WTC11 (cell line): ENCODE measurements at regions not wholly inside any gene's neighbourhood (a gene's known extent, or its start where the extent isn't known, plus 50 kb on each side); places are given as distances from the start of the nearest gene placed in this dataset.

Experiments
- ATAC-seq: fragments of 200-7000 bp; cut with Tn5 transposase; 2 replicates; pipeline ENCODE4 v1.10.0; 2021; ENCODE audit warnings: mild to moderate bottlenecking, moderate library complexity
- CTCF ChIA-PET: fragments of 300-600 bp; sonication (Branson Sonifier 250); formaldehyde crosslinking; loops from one replicate; lab custom pipeline; 2021; ENCODE audit warnings: antibody characterized with exemption; lab: Charles Lee
- POLR2A ChIA-PET: fragments of 350-600 bp; sonication (Branson Sonifier 250); formaldehyde crosslinking; loops from one replicate; lab custom pipeline; 2021; ENCODE audit warnings: antibody characterized with exemption; lab: Charles Lee
- DNase-seq: peaks from one replicate; pipeline ENCODE4 v3.0.0; 2021; ENCODE audit warnings: low spot score
- H3K27ac Mint-ChIP-seq: 2 replicates; pipeline ENCODE4 v1.8.0; 2021; ENCODE audit warnings: mixed read lengths
- H3K27me3 Mint-ChIP-seq: 2 replicates; pipeline ENCODE4 v1.8.0; 2021; ENCODE audit warnings: low read depth, mild to moderate bottlenecking, moderate library complexity, mixed read lengths
- H3K36me3 Mint-ChIP-seq: 2 replicates; pipeline ENCODE4 v1.8.0; 2021; ENCODE audit warnings: mixed read lengths
- H3K4me1 Mint-ChIP-seq: 2 replicates; pipeline ENCODE4 v1.8.0; 2022; ENCODE audit warnings: mixed read lengths
- H3K4me3 Mint-ChIP-seq: 2 replicates; pipeline ENCODE4 v1.8.0; 2021; ENCODE audit warnings: mild to moderate bottlenecking, moderate library complexity, mixed read lengths
- H3K9me3 Mint-ChIP-seq: 2 replicates; pipeline ENCODE4 v1.8.0; 2021; ENCODE audit warnings: mixed read lengths
- GRHL2 ChIP-seq: fragments of 250-450 bp; sonication (Bioruptor Pico); IDR thresholded peaks from 2 replicates; pipeline ENCODE4 v1.8.0; 2022; ENCODE audit warnings: mild to moderate bottlenecking, moderate library complexity; ENCODE audit not compliant: insufficient replicate concordance, severe bottlenecking
- MYBL2 ChIP-seq: sonication (generic); formaldehyde crosslinking; IDR thresholded peaks from 2 replicates; pipeline ENCODE4 v1.8.1; 2023; ENCODE audit warnings: mild to moderate bottlenecking, moderate library complexity, missing genetic modification reagents
- NR3C1 ChIP-seq: sonication (generic); formaldehyde crosslinking; conservative IDR thresholded peaks from 2 replicates; pipeline ENCODE4 v1.8.1; 2023; ENCODE audit warnings: low read depth, mild to moderate bottlenecking, missing genetic modification reagents
- SMAD4 ChIP-seq: sonication (generic); formaldehyde crosslinking; IDR thresholded peaks from 2 replicates; pipeline ENCODE4 v1.8.0; 2022; ENCODE audit warnings: mild to moderate bottlenecking, missing genetic modification reagents
- TEAD4 ChIP-seq: sonication (generic); formaldehyde crosslinking; IDR thresholded peaks from 2 replicates; pipeline ENCODE4 v1.8.0; 2022; ENCODE audit warnings: mild to moderate bottlenecking, missing genetic modification reagents
- ZNF138 ChIP-seq: sonication (generic); formaldehyde crosslinking; conservative IDR thresholded peaks from 2 replicates; pipeline ENCODE4 v1.8.1; 2022; ENCODE audit warnings: mild to moderate bottlenecking, moderate library complexity, missing genetic modification reagents
- ZNF263 ChIP-seq: sonication (generic); formaldehyde crosslinking; IDR thresholded peaks from 2 replicates; pipeline ENCODE4 v1.8.1; 2022; ENCODE audit warnings: low read depth, mild to moderate bottlenecking, moderate library complexity, missing genetic modification reagents
- ZNF317 ChIP-seq: sonication (generic); formaldehyde crosslinking; IDR thresholded peaks from 2 replicates; pipeline ENCODE4 v1.8.1; 2023; ENCODE audit warnings: low read depth, mild to moderate bottlenecking, moderate library complexity, missing genetic modification reagents, borderline replicate concordance
- ZNF416 ChIP-seq: fragments of 250-450 bp; sonication (Bioruptor Pico); IDR thresholded peaks from 2 replicates; pipeline ENCODE4 v1.9.0; 2021; ENCODE audit warnings: mild to moderate bottlenecking, inconsistent platforms
- TF ChIP-seq, protein P1 (sequence below): sonication (generic); formaldehyde crosslinking; IDR thresholded peaks from 2 replicates; pipeline ENCODE4 v1.8.0; 2023; ENCODE audit warnings: missing genetic modification reagents
- TF ChIP-seq, protein P2 (sequence below): sonication (generic); formaldehyde crosslinking; IDR thresholded peaks from 2 replicates; pipeline ENCODE4 v1.8.1; 2022; ENCODE audit warnings: mild to moderate bottlenecking, missing genetic modification reagents, moderate library complexity, borderline replicate concordance
- TF ChIP-seq, protein P3 (sequence below): sonication (generic); formaldehyde crosslinking; IDR thresholded peaks from 2 replicates; pipeline ENCODE4 v1.8.1; 2023; ENCODE audit warnings: mild to moderate bottlenecking, missing genetic modification reagents
- TF ChIP-seq, protein P4 (sequence below): sonication (generic); formaldehyde crosslinking; IDR thresholded peaks from 2 replicates; pipeline ENCODE4 v1.8.0; 2022; ENCODE audit warnings: mild to moderate bottlenecking, missing genetic modification reagents
- TF ChIP-seq, protein P5 (sequence below): sonication (generic); formaldehyde crosslinking; IDR thresholded peaks from 2 replicates; pipeline ENCODE4 v1.8.0; 2023; ENCODE audit warnings: missing genetic modification reagents, mild to moderate bottlenecking, borderline replicate concordance
- TF ChIP-seq, protein P6 (sequence below): fragments of 200-600 bp; IDR thresholded peaks from 2 replicates; pipeline ENCODE4 v1.8.0; 2022; ENCODE audit warnings: antibody characterized with exemption

DNA sequence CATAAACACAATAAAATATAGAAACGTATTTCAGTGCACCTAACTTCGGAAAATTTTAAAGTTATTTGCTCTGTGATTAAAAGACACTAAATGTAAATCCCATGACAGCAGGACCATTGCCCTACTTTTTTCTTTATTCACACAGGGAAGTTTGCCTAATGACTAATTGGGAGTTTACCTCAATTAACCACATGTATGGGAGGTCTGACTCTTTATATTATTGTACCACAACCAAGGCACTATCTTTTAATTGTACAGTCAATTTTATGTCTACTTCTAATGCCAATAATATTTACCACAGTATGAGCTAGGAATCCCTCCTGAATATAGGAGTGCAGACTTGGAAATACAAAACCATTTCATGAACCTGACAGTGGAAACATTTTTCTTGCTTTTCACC lies 360.8 kb upstream of the NEGR1 start:
- no peak overlapping the region for H3K4me3 Mint-ChIP-seq
- H3K36me3 Mint-ChIP-seq: no peaks in the 10 kb centered on the region
- ATAC-seq: no peak
- no peaks in the 10 kb centered on the region for H3K27me3 Mint-ChIP-seq
- peaks cover 6% of the 10 kb centered on the region; the same call in 1 of the 2 replicates for H3K9me3 Mint-ChIP-seq
- CTCF ChIA-PET: no interaction called here
- POLR2A ChIA-PET: no interaction called here
- no peak for TF ChIP-seq NR3C1 (CRISPR knock-in tag)
- no peak for TF ChIP-seq TEAD4 (CRISPR knock-in tag)
- TF ChIP-seq ZNF138 (CRISPR knock-in tag): no peak
- no peak for TF ChIP-seq MYBL2
- TF ChIP-seq, protein P1, sequence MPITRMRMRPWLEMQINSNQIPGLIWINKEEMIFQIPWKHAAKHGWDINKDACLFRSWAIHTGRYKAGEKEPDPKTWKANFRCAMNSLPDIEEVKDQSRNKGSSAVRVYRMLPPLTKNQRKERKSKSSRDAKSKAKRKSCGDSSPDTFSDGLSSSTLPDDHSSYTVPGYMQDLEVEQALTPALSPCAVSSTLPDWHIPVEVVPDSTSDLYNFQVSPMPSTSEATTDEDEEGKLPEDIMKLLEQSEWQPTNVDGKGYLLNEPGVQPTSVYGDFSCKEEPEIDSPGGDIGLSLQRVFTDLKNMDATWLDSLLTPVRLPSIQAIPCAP (CRISPR knock-in tag): no peak
- TF ChIP-seq, protein P2, sequence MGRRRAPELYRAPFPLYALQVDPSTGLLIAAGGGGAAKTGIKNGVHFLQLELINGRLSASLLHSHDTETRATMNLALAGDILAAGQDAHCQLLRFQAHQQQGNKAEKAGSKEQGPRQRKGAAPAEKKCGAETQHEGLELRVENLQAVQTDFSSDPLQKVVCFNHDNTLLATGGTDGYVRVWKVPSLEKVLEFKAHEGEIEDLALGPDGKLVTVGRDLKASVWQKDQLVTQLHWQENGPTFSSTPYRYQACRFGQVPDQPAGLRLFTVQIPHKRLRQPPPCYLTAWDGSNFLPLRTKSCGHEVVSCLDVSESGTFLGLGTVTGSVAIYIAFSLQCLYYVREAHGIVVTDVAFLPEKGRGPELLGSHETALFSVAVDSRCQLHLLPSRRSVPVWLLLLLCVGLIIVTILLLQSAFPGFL (CRISPR knock-in tag): no peak
- TF ChIP-seq, protein P3, sequence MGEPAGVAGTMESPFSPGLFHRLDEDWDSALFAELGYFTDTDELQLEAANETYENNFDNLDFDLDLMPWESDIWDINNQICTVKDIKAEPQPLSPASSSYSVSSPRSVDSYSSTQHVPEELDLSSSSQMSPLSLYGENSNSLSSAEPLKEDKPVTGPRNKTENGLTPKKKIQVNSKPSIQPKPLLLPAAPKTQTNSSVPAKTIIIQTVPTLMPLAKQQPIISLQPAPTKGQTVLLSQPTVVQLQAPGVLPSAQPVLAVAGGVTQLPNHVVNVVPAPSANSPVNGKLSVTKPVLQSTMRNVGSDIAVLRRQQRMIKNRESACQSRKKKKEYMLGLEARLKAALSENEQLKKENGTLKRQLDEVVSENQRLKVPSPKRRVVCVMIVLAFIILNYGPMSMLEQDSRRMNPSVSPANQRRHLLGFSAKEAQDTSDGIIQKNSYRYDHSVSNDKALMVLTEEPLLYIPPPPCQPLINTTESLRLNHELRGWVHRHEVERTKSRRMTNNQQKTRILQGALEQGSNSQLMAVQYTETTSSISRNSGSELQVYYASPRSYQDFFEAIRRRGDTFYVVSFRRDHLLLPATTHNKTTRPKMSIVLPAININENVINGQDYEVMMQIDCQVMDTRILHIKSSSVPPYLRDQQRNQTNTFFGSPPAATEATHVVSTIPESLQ: no peak
- no peak for TF ChIP-seq ZNF317 (CRISPR knock-in tag)
- TF ChIP-seq ZNF263 (CRISPR knock-in tag): no peak
- TF ChIP-seq, protein P4, sequence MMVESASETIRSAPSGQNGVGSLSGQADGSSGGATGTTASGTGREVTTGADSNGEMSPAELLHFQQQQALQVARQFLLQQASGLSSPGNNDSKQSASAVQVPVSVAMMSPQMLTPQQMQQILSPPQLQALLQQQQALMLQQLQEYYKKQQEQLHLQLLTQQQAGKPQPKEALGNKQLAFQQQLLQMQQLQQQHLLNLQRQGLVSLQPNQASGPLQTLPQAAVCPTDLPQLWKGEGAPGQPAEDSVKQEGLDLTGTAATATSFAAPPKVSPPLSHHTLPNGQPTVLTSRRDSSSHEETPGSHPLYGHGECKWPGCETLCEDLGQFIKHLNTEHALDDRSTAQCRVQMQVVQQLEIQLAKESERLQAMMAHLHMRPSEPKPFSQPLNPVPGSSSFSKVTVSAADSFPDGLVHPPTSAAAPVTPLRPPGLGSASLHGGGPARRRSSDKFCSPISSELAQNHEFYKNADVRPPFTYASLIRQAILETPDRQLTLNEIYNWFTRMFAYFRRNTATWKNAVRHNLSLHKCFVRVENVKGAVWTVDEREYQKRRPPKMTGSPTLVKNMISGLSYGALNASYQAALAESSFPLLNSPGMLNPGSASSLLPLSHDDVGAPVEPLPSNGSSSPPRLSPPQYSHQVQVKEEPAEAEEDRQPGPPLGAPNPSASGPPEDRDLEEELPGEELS (CRISPR knock-in tag): no peak
- TF ChIP-seq ZNF416: no peak
- TF ChIP-seq, protein P5, sequence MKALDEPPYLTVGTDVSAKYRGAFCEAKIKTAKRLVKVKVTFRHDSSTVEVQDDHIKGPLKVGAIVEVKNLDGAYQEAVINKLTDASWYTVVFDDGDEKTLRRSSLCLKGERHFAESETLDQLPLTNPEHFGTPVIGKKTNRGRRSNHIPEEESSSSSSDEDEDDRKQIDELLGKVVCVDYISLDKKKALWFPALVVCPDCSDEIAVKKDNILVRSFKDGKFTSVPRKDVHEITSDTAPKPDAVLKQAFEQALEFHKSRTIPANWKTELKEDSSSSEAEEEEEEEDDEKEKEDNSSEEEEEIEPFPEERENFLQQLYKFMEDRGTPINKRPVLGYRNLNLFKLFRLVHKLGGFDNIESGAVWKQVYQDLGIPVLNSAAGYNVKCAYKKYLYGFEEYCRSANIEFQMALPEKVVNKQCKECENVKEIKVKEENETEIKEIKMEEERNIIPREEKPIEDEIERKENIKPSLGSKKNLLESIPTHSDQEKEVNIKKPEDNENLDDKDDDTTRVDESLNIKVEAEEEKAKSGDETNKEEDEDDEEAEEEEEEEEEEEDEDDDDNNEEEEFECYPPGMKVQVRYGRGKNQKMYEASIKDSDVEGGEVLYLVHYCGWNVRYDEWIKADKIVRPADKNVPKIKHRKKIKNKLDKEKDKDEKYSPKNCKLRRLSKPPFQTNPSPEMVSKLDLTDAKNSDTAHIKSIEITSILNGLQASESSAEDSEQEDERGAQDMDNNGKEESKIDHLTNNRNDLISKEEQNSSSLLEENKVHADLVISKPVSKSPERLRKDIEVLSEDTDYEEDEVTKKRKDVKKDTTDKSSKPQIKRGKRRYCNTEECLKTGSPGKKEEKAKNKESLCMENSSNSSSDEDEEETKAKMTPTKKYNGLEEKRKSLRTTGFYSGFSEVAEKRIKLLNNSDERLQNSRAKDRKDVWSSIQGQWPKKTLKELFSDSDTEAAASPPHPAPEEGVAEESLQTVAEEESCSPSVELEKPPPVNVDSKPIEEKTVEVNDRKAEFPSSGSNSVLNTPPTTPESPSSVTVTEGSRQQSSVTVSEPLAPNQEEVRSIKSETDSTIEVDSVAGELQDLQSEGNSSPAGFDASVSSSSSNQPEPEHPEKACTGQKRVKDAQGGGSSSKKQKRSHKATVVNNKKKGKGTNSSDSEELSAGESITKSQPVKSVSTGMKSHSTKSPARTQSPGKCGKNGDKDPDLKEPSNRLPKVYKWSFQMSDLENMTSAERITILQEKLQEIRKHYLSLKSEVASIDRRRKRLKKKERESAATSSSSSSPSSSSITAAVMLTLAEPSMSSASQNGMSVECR: no peak
- TF ChIP-seq GRHL2: no peak
- TF ChIP-seq SMAD4 (CRISPR knock-in tag): no peak
- TF ChIP-seq, protein P6, sequence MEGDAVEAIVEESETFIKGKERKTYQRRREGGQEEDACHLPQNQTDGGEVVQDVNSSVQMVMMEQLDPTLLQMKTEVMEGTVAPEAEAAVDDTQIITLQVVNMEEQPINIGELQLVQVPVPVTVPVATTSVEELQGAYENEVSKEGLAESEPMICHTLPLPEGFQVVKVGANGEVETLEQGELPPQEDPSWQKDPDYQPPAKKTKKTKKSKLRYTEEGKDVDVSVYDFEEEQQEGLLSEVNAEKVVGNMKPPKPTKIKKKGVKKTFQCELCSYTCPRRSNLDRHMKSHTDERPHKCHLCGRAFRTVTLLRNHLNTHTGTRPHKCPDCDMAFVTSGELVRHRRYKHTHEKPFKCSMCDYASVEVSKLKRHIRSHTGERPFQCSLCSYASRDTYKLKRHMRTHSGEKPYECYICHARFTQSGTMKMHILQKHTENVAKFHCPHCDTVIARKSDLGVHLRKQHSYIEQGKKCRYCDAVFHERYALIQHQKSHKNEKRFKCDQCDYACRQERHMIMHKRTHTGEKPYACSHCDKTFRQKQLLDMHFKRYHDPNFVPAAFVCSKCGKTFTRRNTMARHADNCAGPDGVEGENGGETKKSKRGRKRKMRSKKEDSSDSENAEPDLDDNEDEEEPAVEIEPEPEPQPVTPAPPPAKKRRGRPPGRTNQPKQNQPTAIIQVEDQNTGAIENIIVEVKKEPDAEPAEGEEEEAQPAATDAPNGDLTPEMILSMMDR: no peak
- H3K4me1 Mint-ChIP-seq: peaks cover 20% of the 10 kb centered on the region
- DNase-seq: no peak
- no peak overlapping the region for H3K27ac Mint-ChIP-seq
